Stimulated activated naive CD4-positive, alpha-beta T cell treated with Interleukin-2 at 50 U/mL for 16 hours (primary cell): ENCODE measurements at regions not wholly inside any gene's neighbourhood (a gene's known extent, or its start where the extent isn't known, plus 50 kb on each side); places are given as distances from the start of the nearest gene placed in this dataset.
"Not testable (repeated sequence)": the region's sequence is repeated elsewhere in the genome, so short reads cannot be mapped to it uniquely, and the experiment has no call there.

ENCODE experiments used
- DNase-seq: peaks from one replicate; lab custom pipeline; 2025; lab: John Stamatoyannopoulos, UW

GRCh38 chr10:64023926-64024470 lies 502.8 kb downstream of the REEP3 start:
- DNase-seq, result no peak

- no peak for DNase-seq
Observed at GRCh38 chr10:64033711-64034110, 512.5 kb downstream of the REEP3 start.

- no peak for DNase-seq
Observed at GRCh38 chr10:64036321-64036930, 515.2 kb downstream of the REEP3 start.

GRCh38 chr10:64037071-64037661 lies 516.0 kb downstream of the REEP3 start:
- DNase-seq, result no peak

GRCh38 chr10:64038107-64038506 lies 516.9 kb downstream of the REEP3 start:
- no peak for DNase-seq

- no peak for DNase-seq
Observed at GRCh38 chr10:64039198-64039597, 518.0 kb downstream of the REEP3 start.

- DNase-seq, result no peak
Observed at GRCh38 chr10:64040781-64041180, 519.6 kb downstream of the REEP3 start.

GRCh38 chr10:64041185-64041988 lies 520.2 kb downstream of the REEP3 start:
- DNase-seq, result peak; percentile 67

GRCh38 chr10:64041989-64042490 lies 520.8 kb downstream of the REEP3 start:
- DNase-seq, result no peak

GRCh38 chr10:64044098-64044497 lies 522.9 kb downstream of the REEP3 start:
- DNase-seq, result no peak

GRCh38 chr10:64044957-64045632 lies 523.9 kb downstream of the REEP3 start:
- DNase-seq, result not testable (repeated sequence)

GRCh38 chr10:64054392-64054791 lies 533.2 kb downstream of the REEP3 start:
- DNase-seq, result no peak

GRCh38 chr10:64059884-64060283 lies 538.7 kb downstream of the REEP3 start:
- no peak for DNase-seq

GRCh38 chr10:64060389-64060788 lies 539.2 kb downstream of the REEP3 start:
- no peak for DNase-seq

GRCh38 chr10:64062793-64063192 lies 541.6 kb downstream of the REEP3 start:
- no peak for DNase-seq

- no peak for DNase-seq
Observed at GRCh38 chr10:64067009-64067606, 545.9 kb downstream of the REEP3 start.

- no peak for DNase-seq
Observed at GRCh38 chr10:64067859-64068258, 546.7 kb downstream of the REEP3 start.

- no peak for DNase-seq
Observed at GRCh38 chr10:64070241-64070640, 549.0 kb downstream of the REEP3 start.

- DNase-seq, result no peak
Observed at GRCh38 chr10:64071218-64071617, 550.0 kb downstream of the REEP3 start.

GRCh38 chr10:64075604-64076003 lies 554.4 kb downstream of the REEP3 start:
- no peak for DNase-seq

- no peak for DNase-seq
Observed at GRCh38 chr10:64076322-64076940, 555.2 kb downstream of the REEP3 start.
